GM23338 (cell line): ENCODE measurements at regions not wholly inside any gene's neighbourhood (a gene's known extent, or its start where the extent isn't known, plus 50 kb on each side); places are given as distances from the start of the nearest gene placed in this dataset.
A peak's percentile ranks its signal among the peaks of the same experiment; 100 is the strongest.
"Not testable (repeated sequence)": the region's sequence is repeated elsewhere in the genome, so short reads cannot be mapped to it uniquely, and the experiment has no call there.

ENCODE experiments used
- ATAC-seq: fragments of 200-7000 bp; cut with Tn5 transposase; 3 replicates; pipeline ENCODE4 v1.9.1; 2020
- DNase-seq: peaks from one replicate; pipeline ENCODE4 v3.0.0-alpha.2; 2015; ENCODE audit warnings: low spot score
- H2AFZ ChIP-seq: fragments of 200-600 bp; sonication (generic); 2 replicates; pipeline ENCODE4 v1.8.0; 2016; ENCODE audit warnings: antibody characterized with exemption, mild to moderate bottlenecking, moderate library complexity
- H3F3A ChIP-seq: fragments of 200-600 bp; sonication (generic); replicated peaks from 2 replicates; pipeline ENCODE4 v1.8.0; 2017; ENCODE audit warnings: antibody characterized with exemption, mixed run types, low read depth
- H3K27ac ChIP-seq: fragments of 200-600 bp; sonication (generic); 2 replicates; pipeline ENCODE4 v1.6.1; 2016; ENCODE audit warnings: low read depth
- H3K27me3 ChIP-seq: fragments of 200-600 bp; sonication (generic); 2 replicates; pipeline ENCODE4 v1.8.0; 2016; ENCODE audit warnings: mild to moderate bottlenecking, mixed run types, moderate library complexity; ENCODE audit not compliant: insufficient read depth
- H3K36me3 ChIP-seq: fragments of 200-600 bp; sonication (generic); 2 replicates; pipeline ENCODE4 v1.8.0; 2016; ENCODE audit warnings: mild to moderate bottlenecking; ENCODE audit not compliant: insufficient read depth
- H3K4me1 ChIP-seq: fragments of 200-600 bp; sonication (generic); 2 replicates; pipeline ENCODE4 v1.8.0; 2016; ENCODE audit warnings: mild to moderate bottlenecking, moderate library complexity; ENCODE audit not compliant: insufficient read depth
- H3K4me2 ChIP-seq: fragments of 200-600 bp; sonication (generic); 2 replicates; pipeline ENCODE4 v1.7.1; 2017; ENCODE audit warnings: mixed run types
- H3K4me3 ChIP-seq: fragments of 200-600 bp; sonication (generic); 2 replicates; pipeline ENCODE4 v1.6.1; 2016; ENCODE audit warnings: mixed run types
- H3K79me2 ChIP-seq: fragments of 200-600 bp; sonication (generic); replicated peaks from 2 replicates; pipeline ENCODE4 v1.8.0; 2017; ENCODE audit warnings: mild to moderate bottlenecking; ENCODE audit not compliant: insufficient read depth
- H3K9me2 ChIP-seq: fragments of 200-600 bp; sonication (generic); 2 replicates; pipeline ENCODE4 v1.8.0; 2017; ENCODE audit not compliant: insufficient read depth
- H4K20me1 ChIP-seq: fragments of 200-600 bp; sonication (generic); replicated peaks from 2 replicates; pipeline ENCODE4 v1.8.0; 2017; ENCODE audit warnings: mild to moderate bottlenecking; ENCODE audit not compliant: insufficient read depth
- H3K27ac Mint-ChIP-seq: 2 replicates; pipeline ENCODE4 v1.8.0; 2020; ENCODE audit warnings: inconsistent platforms, mild to moderate bottlenecking, moderate library complexity, mixed read lengths
- H3K27me3 Mint-ChIP-seq: 3 replicates; pipeline ENCODE4 v1.8.0; 2022; ENCODE audit warnings: low read depth, mild to moderate bottlenecking, moderate library complexity, mixed read lengths, inconsistent platforms; ENCODE audit not compliant: insufficient read depth, poor library complexity
- H3K36me3 Mint-ChIP-seq: 3 replicates; pipeline ENCODE4 v1.8.0; 2021; ENCODE audit warnings: low read depth, mild to moderate bottlenecking, inconsistent platforms, moderate library complexity, mixed read lengths
- H3K4me1 Mint-ChIP-seq: 3 replicates; pipeline ENCODE4 v1.8.0; 2020; ENCODE audit warnings: mild to moderate bottlenecking, inconsistent platforms, mixed read lengths
- H3K4me3 Mint-ChIP-seq: 3 replicates; pipeline ENCODE4 v1.8.0; 2021; ENCODE audit warnings: moderate library complexity, mild to moderate bottlenecking, inconsistent platforms, mixed read lengths
- H3K9me3 Mint-ChIP-seq: 3 replicates; pipeline ENCODE4 v1.8.0; 2020; ENCODE audit warnings: moderate library complexity, mild to moderate bottlenecking, inconsistent platforms, mixed read lengths
- STAT1 ChIP-seq: IDR thresholded peaks from one replicate; pipeline ENCODE4 v1.6.1; 2016; ENCODE audit warnings: antibody characterized with exemption; ENCODE audit not compliant: unreplicated experiment
- ZNF114 ChIP-seq: fragments of 250-450 bp; sonication (Bioruptor Pico); IDR thresholded peaks from 2 replicates; pipeline ENCODE4 v1.5.0; 2020; ENCODE audit warnings: mild to moderate bottlenecking, moderate library complexity
- ZNF462 ChIP-seq: fragments of 250-450 bp; sonication (Bioruptor Pico); IDR thresholded peaks from 2 replicates; pipeline ENCODE4 v1.5.0; 2020; ENCODE audit warnings: mild to moderate bottlenecking, moderate library complexity
- TF ChIP-seq, protein P1 (sequence below): IDR thresholded peaks from 2 replicates; pipeline ENCODE4 v1.6.1; 2016; ENCODE audit warnings: antibody characterized with exemption
- TF ChIP-seq, protein P2 (sequence below), 2 experiments: fragments of 200-600 bp in 1 of 2; sonication (generic) in 1 of 2; conservative IDR thresholded peaks; 2 replicates each; pipeline versions ENCODE4 v1.5.1 to v1.6.1; 2016 to 2017; ENCODE audit warnings: antibody characterized with exemption in 2 of 2, low read depth in 2 of 2, mild to moderate bottlenecking in 2 of 2, moderate library complexity in 1 of 2

DNA sequence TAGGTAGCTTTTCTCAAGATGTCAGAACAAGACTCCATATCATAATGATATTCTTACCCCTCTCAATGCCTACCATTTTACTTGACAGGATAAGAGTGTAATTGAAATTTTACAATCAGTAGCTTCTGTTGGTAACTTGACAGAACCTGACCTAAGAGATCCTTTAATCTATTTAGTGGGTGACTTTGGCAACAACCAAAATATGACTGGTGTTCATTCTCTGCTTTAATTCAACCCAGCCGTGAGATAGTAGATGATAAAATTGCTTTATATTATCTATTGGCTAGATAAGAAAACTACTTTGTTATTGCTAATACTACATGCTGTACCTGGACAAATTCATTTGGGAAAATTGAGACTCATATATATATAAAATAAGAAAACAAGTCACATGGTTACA lies 770.2 kb upstream of the NXPH2 start (continued):
- TF ChIP-seq ZNF462 (no peak), STAT1 (no peak)

DNA sequence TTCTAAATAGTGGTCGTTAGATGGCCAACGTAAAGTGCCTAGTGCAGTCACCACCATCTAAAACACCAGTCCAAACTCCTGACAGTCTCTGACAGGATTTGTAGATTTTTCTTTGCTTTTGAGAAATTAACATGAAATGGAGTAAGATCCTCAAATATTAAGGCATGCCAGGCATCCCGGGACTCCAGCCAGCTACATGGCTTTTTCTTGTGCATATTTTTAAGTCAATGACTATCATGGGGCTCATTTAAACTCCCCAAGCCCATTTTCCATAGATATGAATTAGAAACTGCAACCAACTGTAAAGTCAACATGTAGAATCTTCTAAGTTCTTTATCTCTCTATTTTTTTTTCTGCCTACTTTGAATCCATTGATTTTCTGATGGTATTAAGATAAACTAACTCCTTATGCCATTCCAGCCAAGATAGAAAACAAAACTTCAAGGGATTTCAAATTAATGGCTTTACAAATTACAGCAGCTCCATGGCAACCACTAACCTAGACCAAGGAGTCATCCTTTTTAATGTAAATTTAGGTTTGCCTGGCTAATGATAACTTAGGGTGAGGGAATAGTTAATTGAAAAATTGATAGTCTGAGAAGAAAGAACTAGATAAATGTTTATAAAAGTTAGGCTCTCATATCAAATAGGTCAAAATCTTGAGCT lies 764.1 kb upstream of the NXPH2 start:
- Mint-ChIP-seq H3K36me3 (peaks cover 9% of the 10 kb centered on the region; the same call in 2 of the 3 replicates), H3K27ac (no peak overlapping the region), H3K4me3 (no peak overlapping the region), H3K4me1 (peaks cover 11% of the 10 kb centered on the region), H3K9me3 (peaks cover 17% of the 10 kb centered on the region; the same call in 2 of the 3 replicates), H3K27me3 (peaks cover 3% of the 10 kb centered on the region)
- DNase-seq (peak; percentile 27), ATAC-seq (no peak; the same call in 2 of the 3 replicates)
- Histone ChIP-seq H4K20me1 (no peaks in the 10 kb centered on the region), H3K36me3 (no peaks in the 10 kb centered on the region; the same call in 1 of the 2 replicates), H3F3A (no peaks in the 10 kb centered on the region), H2AFZ (no peak overlapping the region), H3K27ac (no peak overlapping the region), H3K9me2 (peaks cover 10% of the 10 kb centered on the region; the same call in 1 of the 2 replicates), H3K79me2 (no peaks in the 10 kb centered on the region), H3K4me3 (no peak overlapping the region), H3K27me3 (no peaks in the 10 kb centered on the region), H3K4me2 (peak overlapping the region; percentile 6; the same call in 1 of the 2 replicates), H3K4me1 (0 out of 2 replicates have a peak, but pooled peaks cover 15% of the 10 kb centered on the region)
- 0 out of 2 replicates have a peak, but pooled peaks have one; percentile 8 for TF ChIP-seq ZNF114 (CRISPR knock-in tag)
- TF ChIP-seq, protein P1, sequence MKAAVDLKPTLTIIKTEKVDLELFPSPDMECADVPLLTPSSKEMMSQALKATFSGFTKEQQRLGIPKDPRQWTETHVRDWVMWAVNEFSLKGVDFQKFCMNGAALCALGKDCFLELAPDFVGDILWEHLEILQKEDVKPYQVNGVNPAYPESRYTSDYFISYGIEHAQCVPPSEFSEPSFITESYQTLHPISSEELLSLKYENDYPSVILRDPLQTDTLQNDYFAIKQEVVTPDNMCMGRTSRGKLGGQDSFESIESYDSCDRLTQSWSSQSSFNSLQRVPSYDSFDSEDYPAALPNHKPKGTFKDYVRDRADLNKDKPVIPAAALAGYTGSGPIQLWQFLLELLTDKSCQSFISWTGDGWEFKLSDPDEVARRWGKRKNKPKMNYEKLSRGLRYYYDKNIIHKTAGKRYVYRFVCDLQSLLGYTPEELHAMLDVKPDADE, result no peak
- TF ChIP-seq, protein P2, sequence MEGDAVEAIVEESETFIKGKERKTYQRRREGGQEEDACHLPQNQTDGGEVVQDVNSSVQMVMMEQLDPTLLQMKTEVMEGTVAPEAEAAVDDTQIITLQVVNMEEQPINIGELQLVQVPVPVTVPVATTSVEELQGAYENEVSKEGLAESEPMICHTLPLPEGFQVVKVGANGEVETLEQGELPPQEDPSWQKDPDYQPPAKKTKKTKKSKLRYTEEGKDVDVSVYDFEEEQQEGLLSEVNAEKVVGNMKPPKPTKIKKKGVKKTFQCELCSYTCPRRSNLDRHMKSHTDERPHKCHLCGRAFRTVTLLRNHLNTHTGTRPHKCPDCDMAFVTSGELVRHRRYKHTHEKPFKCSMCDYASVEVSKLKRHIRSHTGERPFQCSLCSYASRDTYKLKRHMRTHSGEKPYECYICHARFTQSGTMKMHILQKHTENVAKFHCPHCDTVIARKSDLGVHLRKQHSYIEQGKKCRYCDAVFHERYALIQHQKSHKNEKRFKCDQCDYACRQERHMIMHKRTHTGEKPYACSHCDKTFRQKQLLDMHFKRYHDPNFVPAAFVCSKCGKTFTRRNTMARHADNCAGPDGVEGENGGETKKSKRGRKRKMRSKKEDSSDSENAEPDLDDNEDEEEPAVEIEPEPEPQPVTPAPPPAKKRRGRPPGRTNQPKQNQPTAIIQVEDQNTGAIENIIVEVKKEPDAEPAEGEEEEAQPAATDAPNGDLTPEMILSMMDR (conservative IDR thresholded peaks at IDR 0.05; ENCODE audit: low read depth in 2 of 2), result no peak

- ATAC-seq, H3K4me2 ChIP-seq: not testable (repeated sequence)
- peaks cover 27% of the 10 kb centered on the region for H3K9me3 Mint-ChIP-seq
Observed at GRCh38 chr2:139538332-139539020, 758.3 kb upstream of the NXPH2 start.

More at GRCh38 chr2:139538332-139539020, 758.3 kb upstream of the NXPH2 start:
- H3K4me1 Mint-ChIP-seq, H3K36me3 ChIP-seq, H3K27me3 ChIP-seq, H3K9me2 ChIP-seq, H3K4me3 ChIP-seq, H3K79me2 ChIP-seq, H3K27ac Mint-ChIP-seq, H4K20me1 ChIP-seq, H3K4me3 Mint-ChIP-seq, H3K27me3 Mint-ChIP-seq, H2AFZ ChIP-seq, DNase-seq, H3K27ac ChIP-seq, H3F3A ChIP-seq, H3K4me1 ChIP-seq: not testable (repeated sequence)
- peaks cover 22% of the 10 kb centered on the region; the same call in 2 of the 3 replicates for H3K36me3 Mint-ChIP-seq
